HepG2 (cell line): ENCODE measurements at regions not wholly inside any gene's neighbourhood (a gene's known extent, or its start where the extent isn't known, plus 50 kb on each side); places are given as distances from the start of the nearest gene placed in this dataset.

Source experiments
- BORCS8-MEF2B ChIP-seq: sonication (generic); formaldehyde crosslinking; IDR thresholded peaks from 2 replicates; pipeline ENCODE4 v1.8.0; 2022; ENCODE audit warnings: mild to moderate bottlenecking, missing genetic modification reagents
- CBX5 ChIP-seq: sonication (generic); formaldehyde crosslinking; IDR thresholded peaks from 2 replicates; pipeline ENCODE4 v1.4.0; 2020; ENCODE audit warnings: missing genetic modification reagents, borderline replicate concordance
- CTCF ChIP-seq: sonication (generic); formaldehyde crosslinking; IDR thresholded peaks from 2 replicates; pipeline ENCODE4 v1.5.0; 2020; ENCODE audit warnings: mild to moderate bottlenecking, missing genetic modification reagents, moderate library complexity
- DMAP1 ChIP-seq: IDR thresholded peaks from 2 replicates; pipeline ENCODE4 v1.6.1; 2016
- EHMT2 ChIP-seq: fragments of 200-600 bp; sonication (generic); IDR thresholded peaks from 2 replicates; pipeline ENCODE4 v1.7.0; 2017; ENCODE audit warnings: antibody characterized with exemption, low read depth, low read length, borderline replicate concordance
- FOXK2 ChIP-seq: fragments of 450-650 bp; IDR thresholded peaks from 2 replicates; pipeline ENCODE4 v1.6.1; 2016
- HNF4A ChIP-seq: sonication (generic); formaldehyde crosslinking; IDR thresholded peaks from 2 replicates; pipeline ENCODE4 v1.4.0; 2020; ENCODE audit warnings: missing genetic modification reagents
- MYC ChIP-seq: sonication (generic); formaldehyde crosslinking; IDR thresholded peaks from 2 replicates; pipeline ENCODE4 v1.9.0; 2021; ENCODE audit warnings: missing genetic modification reagents, borderline replicate concordance
- PHF5A ChIP-seq: IDR thresholded peaks from one replicate; pipeline ENCODE4 v1.6.1; 2018; ENCODE audit warnings: low read depth, missing genetic modification reagents; ENCODE audit not compliant: unreplicated experiment
- SALL1 ChIP-seq: sonication (generic); formaldehyde crosslinking; IDR thresholded peaks from 2 replicates; pipeline ENCODE4 v1.8.0; 2022; ENCODE audit warnings: mild to moderate bottlenecking, missing genetic modification reagents
- SAP130 ChIP-seq: IDR thresholded peaks from 2 replicates; pipeline ENCODE4 v1.6.1; 2016; ENCODE audit warnings: low read depth
- SIN3B ChIP-seq: fragments of 150-350 bp; IDR thresholded peaks from 2 replicates; pipeline ENCODE4 v1.6.1; 2014; ENCODE audit warnings: low read length
- SMARCE1 ChIP-seq: fragments of 450-650 bp; IDR thresholded peaks from 2 replicates; pipeline ENCODE4 v1.6.1; 2017; ENCODE audit warnings: borderline replicate concordance
- TGIF2 ChIP-seq: IDR thresholded peaks from 2 replicates; pipeline ENCODE4 v1.6.1; 2016; ENCODE audit warnings: control low read depth, missing compliant biosample characterization
- TRIM24 ChIP-seq: sonication (generic); formaldehyde crosslinking; IDR thresholded peaks from 2 replicates; pipeline ENCODE4 v1.8.0; 2022; ENCODE audit warnings: mild to moderate bottlenecking, missing genetic modification reagents
- YEATS4 ChIP-seq: sonication (generic); formaldehyde crosslinking; IDR thresholded peaks from 2 replicates; pipeline ENCODE4 v1.4.0; 2020; ENCODE audit warnings: missing genetic modification reagents, borderline replicate concordance
- ZBTB20 ChIP-seq: sonication (generic); formaldehyde crosslinking; IDR thresholded peaks from 2 replicates; pipeline ENCODE4 v1.8.1; 2023; ENCODE audit warnings: missing genetic modification reagents, low read depth, mild to moderate bottlenecking, borderline replicate concordance
- ZEB1 ChIP-seq: IDR thresholded peaks from 2 replicates; pipeline ENCODE4 v1.6.1; 2012; ENCODE audit warnings: mild to moderate bottlenecking, low read depth, inconsistent platforms; ENCODE audit not compliant: insufficient replicate concordance
- ZMYM4 ChIP-seq: sonication (generic); formaldehyde crosslinking; IDR thresholded peaks from 2 replicates; pipeline ENCODE4 v1.8.1; 2023; ENCODE audit warnings: mild to moderate bottlenecking, missing genetic modification reagents
- ZNF136 ChIP-seq: sonication (generic); formaldehyde crosslinking; IDR thresholded peaks from 2 replicates; pipeline ENCODE4 v1.8.1; 2022; ENCODE audit warnings: low read depth, mild to moderate bottlenecking, moderate library complexity, missing genetic modification reagents
- TF ChIP-seq, protein P1 (sequence below): IDR thresholded peaks from 2 replicates; pipeline ENCODE4 v1.4.0; 2020; ENCODE audit warnings: mild to moderate bottlenecking, missing genetic modification reagents
- TF ChIP-seq, protein P2 (sequence below): sonication (generic); formaldehyde crosslinking; IDR thresholded peaks from 2 replicates; pipeline ENCODE4 v1.9.0; 2022; ENCODE audit warnings: missing genetic modification reagents, mild to moderate bottlenecking, borderline replicate concordance
- TF ChIP-seq, protein P3 (sequence below): IDR thresholded peaks from 2 replicates; pipeline ENCODE4 v1.6.1; 2016; ENCODE audit warnings: low read depth

- 0 out of 2 replicates have a peak, but pooled peaks have one; percentile 10 for TF ChIP-seq SALL1 (CRISPR knock-in tag)
- TF ChIP-seq TGIF2 (CRISPR knock-in tag), result no peak
- TF ChIP-seq, protein P1, sequence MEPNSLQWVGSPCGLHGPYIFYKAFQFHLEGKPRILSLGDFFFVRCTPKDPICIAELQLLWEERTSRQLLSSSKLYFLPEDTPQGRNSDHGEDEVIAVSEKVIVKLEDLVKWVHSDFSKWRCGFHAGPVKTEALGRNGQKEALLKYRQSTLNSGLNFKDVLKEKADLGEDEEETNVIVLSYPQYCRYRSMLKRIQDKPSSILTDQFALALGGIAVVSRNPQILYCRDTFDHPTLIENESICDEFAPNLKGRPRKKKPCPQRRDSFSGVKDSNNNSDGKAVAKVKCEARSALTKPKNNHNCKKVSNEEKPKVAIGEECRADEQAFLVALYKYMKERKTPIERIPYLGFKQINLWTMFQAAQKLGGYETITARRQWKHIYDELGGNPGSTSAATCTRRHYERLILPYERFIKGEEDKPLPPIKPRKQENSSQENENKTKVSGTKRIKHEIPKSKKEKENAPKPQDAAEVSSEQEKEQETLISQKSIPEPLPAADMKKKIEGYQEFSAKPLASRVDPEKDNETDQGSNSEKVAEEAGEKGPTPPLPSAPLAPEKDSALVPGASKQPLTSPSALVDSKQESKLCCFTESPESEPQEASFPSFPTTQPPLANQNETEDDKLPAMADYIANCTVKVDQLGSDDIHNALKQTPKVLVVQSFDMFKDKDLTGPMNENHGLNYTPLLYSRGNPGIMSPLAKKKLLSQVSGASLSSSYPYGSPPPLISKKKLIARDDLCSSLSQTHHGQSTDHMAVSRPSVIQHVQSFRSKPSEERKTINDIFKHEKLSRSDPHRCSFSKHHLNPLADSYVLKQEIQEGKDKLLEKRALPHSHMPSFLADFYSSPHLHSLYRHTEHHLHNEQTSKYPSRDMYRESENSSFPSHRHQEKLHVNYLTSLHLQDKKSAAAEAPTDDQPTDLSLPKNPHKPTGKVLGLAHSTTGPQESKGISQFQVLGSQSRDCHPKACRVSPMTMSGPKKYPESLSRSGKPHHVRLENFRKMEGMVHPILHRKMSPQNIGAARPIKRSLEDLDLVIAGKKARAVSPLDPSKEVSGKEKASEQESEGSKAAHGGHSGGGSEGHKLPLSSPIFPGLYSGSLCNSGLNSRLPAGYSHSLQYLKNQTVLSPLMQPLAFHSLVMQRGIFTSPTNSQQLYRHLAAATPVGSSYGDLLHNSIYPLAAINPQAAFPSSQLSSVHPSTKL (CRISPR knock-in tag), result 0 out of 2 replicates have a peak, but pooled peaks have one; percentile 27
- TF ChIP-seq, protein P2, sequence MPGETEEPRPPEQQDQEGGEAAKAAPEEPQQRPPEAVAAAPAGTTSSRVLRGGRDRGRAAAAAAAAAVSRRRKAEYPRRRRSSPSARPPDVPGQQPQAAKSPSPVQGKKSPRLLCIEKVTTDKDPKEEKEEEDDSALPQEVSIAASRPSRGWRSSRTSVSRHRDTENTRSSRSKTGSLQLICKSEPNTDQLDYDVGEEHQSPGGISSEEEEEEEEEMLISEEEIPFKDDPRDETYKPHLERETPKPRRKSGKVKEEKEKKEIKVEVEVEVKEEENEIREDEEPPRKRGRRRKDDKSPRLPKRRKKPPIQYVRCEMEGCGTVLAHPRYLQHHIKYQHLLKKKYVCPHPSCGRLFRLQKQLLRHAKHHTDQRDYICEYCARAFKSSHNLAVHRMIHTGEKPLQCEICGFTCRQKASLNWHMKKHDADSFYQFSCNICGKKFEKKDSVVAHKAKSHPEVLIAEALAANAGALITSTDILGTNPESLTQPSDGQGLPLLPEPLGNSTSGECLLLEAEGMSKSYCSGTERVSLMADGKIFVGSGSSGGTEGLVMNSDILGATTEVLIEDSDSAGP (CRISPR knock-in tag), result no peak
- no peak for TF ChIP-seq CBX5 (CRISPR knock-in tag)
- no peak for TF ChIP-seq ZMYM4
- no peak for TF ChIP-seq ZEB1
- TF ChIP-seq HNF4A (CRISPR knock-in tag), result peak; percentile 19; the same call in 1 of the 2 replicates
- no peak for TF ChIP-seq BORCS8-MEF2B
- TF ChIP-seq YEATS4 (CRISPR knock-in tag), result no peak
- TF ChIP-seq FOXK2, result no peak
- TF ChIP-seq SAP130 (CRISPR knock-in tag), result peak; percentile 38; the same call in 1 of the 2 replicates
- no peak for TF ChIP-seq TRIM24 (CRISPR knock-in tag)
- TF ChIP-seq, protein P3, sequence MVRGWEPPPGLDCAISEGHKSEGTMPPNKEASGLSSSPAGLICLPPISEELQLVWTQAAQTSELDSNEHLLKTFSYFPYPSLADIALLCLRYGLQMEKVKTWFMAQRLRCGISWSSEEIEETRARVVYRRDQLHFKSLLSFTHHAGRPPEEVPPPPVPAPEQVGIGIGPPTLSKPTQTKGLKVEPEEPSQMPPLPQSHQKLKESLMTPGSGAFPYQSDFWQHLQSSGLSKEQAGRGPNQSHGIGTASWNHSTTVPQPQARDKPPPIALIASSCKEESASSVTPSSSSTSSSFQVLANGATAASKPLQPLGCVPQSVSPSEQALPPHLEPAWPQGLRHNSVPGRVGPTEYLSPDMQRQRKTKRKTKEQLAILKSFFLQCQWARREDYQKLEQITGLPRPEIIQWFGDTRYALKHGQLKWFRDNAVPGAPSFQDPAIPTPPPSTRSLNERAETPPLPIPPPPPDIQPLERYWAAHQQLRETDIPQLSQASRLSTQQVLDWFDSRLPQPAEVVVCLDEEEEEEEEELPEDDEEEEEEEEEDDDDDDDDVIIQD (CRISPR knock-in tag), result peak; percentile 60; the same call in 1 of the 2 replicates
- no peak for TF ChIP-seq MYC
- TF ChIP-seq DMAP1 (CRISPR knock-in tag), result no peak
- TF ChIP-seq CTCF (CRISPR knock-in tag), result 0 out of 2 replicates have a peak, but pooled peaks have one; percentile 5
- no peak for TF ChIP-seq ZBTB20
- no peak for TF ChIP-seq SIN3B
- no peak for TF ChIP-seq EHMT2
- TF ChIP-seq PHF5A (CRISPR knock-in tag), result no peak
- TF ChIP-seq SMARCE1, result no peak
- TF ChIP-seq ZNF136 (CRISPR knock-in tag), result no peak
Measured at GRCh38 chr2:62627667-62628066, 77.8 kb upstream of the EHBP1 start (continued).
